Bronchial epithelial cell (primary cell): ENCODE measurements at regions not wholly inside any gene's neighbourhood (a gene's known extent, or its start where the extent isn't known, plus 50 kb on each side); places are given as distances from the start of the nearest gene placed in this dataset.
A peak's percentile ranks its signal among the peaks of the same experiment; 100 is the strongest.

Experiments used
- DNase-seq: peaks from one replicate; pipeline ENCODE4 v3.0.0-alpha.2; 2010; ENCODE audit warnings: low read depth
- FAIRE-seq: peaks from 2 replicates; lab custom pipeline; 2011; peaks lifted over from hg19 to GRCh38; lab: Jason Lieb, UNC
- H3K27me3 ChIP-seq: 2 replicates; pipeline ENCODE4 v1.5.1; 2011; ENCODE audit warnings: low read length; ENCODE audit not compliant: control insufficient read depth, insufficient read depth
- H3K36me3 ChIP-seq: 2 replicates; pipeline ENCODE4 v1.5.1; 2011; ENCODE audit warnings: low read length; ENCODE audit not compliant: control insufficient read depth, insufficient read depth
- H3K4me3 ChIP-seq: 2 replicates; pipeline ENCODE4 v1.5.1; 2011; ENCODE audit warnings: mild to moderate bottlenecking, low read depth, low read length, control low read depth
- TF ChIP-seq, protein P1 (sequence below): IDR thresholded peaks from 2 replicates; pipeline ENCODE4 v1.5.1; 2011; ENCODE audit warnings: mild to moderate bottlenecking, moderate library complexity, low read length, control low read depth, inconsistent platforms; ENCODE audit not compliant: insufficient read depth, severe bottlenecking

DNA sequence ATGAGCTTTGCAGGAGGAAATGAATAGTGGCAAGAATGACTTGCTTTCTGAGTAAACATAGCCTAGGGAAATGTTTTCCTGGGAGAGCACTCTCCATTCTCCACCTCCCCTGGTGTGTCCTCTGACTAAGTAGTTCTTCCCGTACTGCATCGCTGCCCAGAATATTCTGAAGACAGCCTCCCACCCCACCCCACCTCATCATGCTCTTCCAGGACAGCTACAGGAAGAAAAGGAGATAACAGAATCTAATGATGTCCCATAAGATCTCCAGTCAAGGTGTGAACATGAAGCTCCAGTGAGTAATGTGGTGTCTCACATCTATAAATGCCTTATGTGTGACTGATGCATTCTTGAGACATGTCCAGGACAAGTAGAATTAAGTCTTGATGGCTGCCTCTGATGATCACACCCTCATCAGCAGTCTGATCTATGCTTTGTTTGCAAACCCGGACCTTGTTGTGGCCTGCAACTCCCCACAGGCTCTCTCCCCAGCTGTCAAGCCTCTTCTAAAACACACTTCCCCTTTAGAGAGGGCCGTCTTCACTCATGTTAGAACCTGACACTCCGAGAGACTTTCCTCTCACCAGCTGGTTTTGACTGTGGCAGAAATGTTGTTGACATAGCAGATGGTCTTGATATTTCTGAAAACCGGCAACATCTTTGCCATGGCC is 183.0 kb downstream of the CYYR1 start:
- no peak overlapping the region for H3K4me3 ChIP-seq
- DNase-seq (peak; percentile 100), FAIRE-seq (peak; percentile 99)

DNA sequence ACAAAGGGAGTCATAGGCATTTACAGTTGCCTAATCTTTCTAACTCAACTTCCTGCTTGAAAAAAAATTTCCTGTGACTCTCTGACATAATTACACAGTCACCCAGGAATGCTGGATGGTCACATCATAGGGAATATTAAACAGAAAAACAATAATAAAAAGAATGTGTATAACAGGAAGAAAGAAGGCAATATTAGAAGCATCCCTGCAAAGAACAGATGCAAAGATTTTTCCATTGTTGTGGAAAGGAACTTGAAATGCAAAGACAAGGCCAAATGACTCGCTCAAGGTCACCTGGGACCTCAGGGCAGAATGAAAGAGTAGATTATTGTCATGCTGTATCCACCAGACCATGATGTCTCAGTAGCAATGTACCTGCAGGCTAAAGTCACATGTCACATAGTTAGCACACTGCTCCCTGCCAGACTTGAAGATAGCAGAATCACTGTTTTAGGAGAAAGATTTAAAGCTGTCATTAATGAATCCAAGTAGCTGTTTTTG is 184.3 kb downstream of the CYYR1 start:
- DNase-seq (peak; percentile 89), FAIRE-seq (no peak)
- Histone ChIP-seq H3K4me3 (no peak overlapping the region), H3K27me3 (no peaks in the 10 kb centered on the region), H3K36me3 (no peaks in the 10 kb centered on the region)
- TF ChIP-seq, protein P1, sequence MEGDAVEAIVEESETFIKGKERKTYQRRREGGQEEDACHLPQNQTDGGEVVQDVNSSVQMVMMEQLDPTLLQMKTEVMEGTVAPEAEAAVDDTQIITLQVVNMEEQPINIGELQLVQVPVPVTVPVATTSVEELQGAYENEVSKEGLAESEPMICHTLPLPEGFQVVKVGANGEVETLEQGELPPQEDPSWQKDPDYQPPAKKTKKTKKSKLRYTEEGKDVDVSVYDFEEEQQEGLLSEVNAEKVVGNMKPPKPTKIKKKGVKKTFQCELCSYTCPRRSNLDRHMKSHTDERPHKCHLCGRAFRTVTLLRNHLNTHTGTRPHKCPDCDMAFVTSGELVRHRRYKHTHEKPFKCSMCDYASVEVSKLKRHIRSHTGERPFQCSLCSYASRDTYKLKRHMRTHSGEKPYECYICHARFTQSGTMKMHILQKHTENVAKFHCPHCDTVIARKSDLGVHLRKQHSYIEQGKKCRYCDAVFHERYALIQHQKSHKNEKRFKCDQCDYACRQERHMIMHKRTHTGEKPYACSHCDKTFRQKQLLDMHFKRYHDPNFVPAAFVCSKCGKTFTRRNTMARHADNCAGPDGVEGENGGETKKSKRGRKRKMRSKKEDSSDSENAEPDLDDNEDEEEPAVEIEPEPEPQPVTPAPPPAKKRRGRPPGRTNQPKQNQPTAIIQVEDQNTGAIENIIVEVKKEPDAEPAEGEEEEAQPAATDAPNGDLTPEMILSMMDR: no peak

More for the DNA sequence above, 183.0 kb downstream of the CYYR1 start:
- Histone ChIP-seq H3K27me3 (no peaks in the 10 kb centered on the region), H3K36me3 (no peaks in the 10 kb centered on the region)
- TF ChIP-seq, protein P1: no peak

DNA sequence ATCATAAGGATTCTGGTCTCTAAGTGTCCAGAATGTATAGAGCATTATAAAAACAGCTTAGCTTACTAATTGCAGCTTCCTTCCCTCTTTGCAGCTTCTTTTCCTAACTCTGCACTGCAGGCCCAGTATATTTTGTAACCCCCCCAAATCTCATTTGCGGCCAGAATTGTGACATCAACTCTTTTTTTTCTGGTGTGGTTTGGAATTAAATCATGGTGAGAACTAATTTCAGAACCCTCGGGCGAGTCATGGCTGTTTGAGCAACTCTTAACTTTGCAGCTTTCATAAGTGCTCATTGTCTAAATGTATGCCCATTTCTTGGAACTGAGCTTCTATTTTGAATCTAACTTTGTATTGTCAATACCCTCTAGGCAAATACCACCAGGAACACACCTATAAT is 187.4 kb downstream of the CYYR1 start:
- TF ChIP-seq, protein P1: no peak
- FAIRE-seq (no peak), DNase-seq (peak; percentile 73)
- no peak overlapping the region for H3K4me3 ChIP-seq
- no peaks in the 10 kb centered on the region for H3K36me3 ChIP-seq
- H3K27me3 ChIP-seq: no peaks in the 10 kb centered on the region

DNA sequence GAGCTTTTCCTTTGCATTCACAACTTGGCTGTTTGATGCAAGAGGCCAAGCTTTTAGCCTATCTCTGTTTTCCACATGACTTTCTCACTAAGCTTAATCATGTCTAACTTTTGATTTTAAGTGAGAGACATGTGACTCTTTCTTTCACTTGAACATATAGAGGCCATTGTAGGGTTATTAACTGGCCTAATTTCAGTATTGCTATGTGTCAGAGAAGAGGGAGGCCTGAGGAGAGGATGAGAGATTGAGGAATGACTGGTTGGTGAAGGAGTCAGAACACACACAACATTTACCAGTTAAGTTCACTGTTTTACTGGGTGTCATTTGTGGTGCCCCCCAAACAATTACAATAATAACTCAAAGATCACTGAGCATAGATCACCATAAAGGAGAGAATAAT is 193.5 kb downstream of the CYYR1 start:
- FAIRE-seq (no peak), DNase-seq (no peak)
- no peaks in the 10 kb centered on the region for H3K36me3 ChIP-seq

DNA sequence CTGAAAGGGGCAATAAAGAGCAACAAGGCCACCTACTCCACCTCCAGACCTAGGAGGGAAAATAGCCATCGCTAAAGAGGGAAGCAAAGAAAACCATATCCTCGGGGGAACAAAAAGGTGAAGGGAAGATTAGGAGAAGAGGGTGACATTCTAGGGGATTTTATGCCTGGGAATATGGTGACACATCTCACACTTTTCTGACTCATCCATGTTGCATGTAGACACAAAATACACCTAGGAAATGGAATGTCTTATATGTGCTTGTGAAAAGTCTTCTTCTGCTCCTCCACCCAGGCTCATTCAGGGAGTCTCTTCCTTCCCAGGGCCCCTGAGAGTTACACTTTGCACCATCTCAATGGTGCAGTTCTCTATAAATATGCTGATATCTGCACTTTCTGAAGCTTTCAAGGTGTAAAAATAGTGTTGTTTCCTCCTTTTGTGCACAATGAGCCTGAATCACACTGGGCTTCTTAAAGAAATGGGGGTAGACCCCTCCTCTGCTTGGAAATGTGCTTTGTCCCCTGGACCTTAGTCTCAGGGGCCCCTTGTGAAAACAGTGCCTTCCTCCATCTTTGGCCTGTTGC is 195.9 kb downstream of the CYYR1 start:
- FAIRE-seq (no peak), DNase-seq (peak; percentile 81)
- TF ChIP-seq, protein P1: no peak
- Histone ChIP-seq H3K36me3 (no peaks in the 10 kb centered on the region), H3K4me3 (no peak overlapping the region), H3K27me3 (no peaks in the 10 kb centered on the region)

More for the DNA sequence above, 193.5 kb downstream of the CYYR1 start:
- TF ChIP-seq, protein P1: no peak
- Histone ChIP-seq H3K4me3 (no peak overlapping the region), H3K27me3 (no peaks in the 10 kb centered on the region)
